Stimulated activated CD4-positive, alpha-beta T cell treated with anti-CD3 and anti-CD28 coated beads, Interleukin-2, amount 100 ng/mL, for 48 hours (primary cell): ENCODE measurements at regions not wholly inside any gene's neighbourhood (a gene's known extent, or its start where the extent isn't known, plus 50 kb on each side); places are given as distances from the start of the nearest gene placed in this dataset.

Experiments
- DNase-seq, 2 donors: peaks; one replicate each; pipeline ENCODE4 v3.0.0-alpha.2; 2020

- DNase-seq: no peak
Measured at GRCh38 chr2:2557475-2557874, 226.4 kb upstream of the MYT1L start.

DNA sequence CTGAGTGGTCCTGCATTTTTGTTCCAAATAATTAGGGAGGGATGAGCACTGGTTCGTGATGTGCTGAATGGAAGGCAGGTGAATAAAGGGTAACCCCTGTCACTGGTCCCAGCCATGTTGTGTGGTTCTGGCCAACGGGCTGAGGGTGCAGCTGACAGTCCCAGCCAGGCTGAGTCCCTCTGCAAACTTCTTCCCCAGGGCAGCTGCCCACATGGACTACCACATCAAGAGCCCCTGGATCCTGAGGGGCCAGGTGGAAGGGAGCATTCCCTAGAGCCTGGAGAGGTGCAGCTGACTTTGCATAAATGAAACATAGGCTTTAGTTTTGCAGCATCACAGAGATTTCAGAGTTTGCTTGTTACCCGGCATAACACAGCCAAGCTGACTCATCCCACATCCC, 219.8 kb upstream of the MYT1L start:
- no peak for DNase-seq

GRCh38 chr2:2547911-2548310, 216.8 kb upstream of the MYT1L start:
- no peak for DNase-seq

DNA sequence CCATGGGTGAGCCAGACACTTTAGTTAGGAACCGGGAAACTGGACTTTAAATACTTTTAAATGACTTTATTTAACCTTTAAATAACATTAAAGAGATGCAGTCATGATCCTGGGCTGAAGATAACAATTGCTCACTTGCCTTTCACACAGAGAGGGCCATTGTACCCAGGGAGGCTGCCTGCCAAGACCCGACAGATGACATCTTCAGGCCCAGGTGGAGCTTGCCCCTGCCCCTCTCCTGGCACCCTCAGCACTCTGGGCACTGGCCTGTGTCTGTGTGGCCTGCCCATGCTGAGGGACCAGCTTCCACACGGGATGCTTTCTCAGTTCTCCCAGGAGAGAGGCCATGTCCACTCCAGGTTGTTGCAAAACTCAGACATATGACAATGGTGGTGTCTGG, 216.4 kb upstream of the MYT1L start:
- no peak for DNase-seq

DNA sequence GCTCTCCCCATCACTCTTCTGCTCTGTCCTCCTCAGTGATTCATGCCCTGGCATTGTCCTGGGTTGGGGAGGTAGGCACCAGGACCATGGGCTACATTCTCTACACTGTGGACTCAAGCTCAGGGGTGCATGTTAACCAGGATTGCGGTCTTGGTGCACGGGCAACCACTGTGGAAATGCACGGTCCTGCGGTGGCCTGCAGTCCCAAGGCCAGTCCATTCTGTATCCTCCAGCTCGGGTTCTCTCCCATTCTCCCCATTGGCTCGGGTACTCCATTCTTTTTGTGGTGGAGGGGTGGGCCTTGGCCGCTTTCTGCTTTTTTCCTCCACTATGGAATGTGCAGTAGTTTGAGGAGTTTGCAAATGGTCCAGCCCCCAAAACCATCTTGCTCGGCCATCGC, 215.0 kb upstream of the MYT1L start:
- no peak for DNase-seq

DNA sequence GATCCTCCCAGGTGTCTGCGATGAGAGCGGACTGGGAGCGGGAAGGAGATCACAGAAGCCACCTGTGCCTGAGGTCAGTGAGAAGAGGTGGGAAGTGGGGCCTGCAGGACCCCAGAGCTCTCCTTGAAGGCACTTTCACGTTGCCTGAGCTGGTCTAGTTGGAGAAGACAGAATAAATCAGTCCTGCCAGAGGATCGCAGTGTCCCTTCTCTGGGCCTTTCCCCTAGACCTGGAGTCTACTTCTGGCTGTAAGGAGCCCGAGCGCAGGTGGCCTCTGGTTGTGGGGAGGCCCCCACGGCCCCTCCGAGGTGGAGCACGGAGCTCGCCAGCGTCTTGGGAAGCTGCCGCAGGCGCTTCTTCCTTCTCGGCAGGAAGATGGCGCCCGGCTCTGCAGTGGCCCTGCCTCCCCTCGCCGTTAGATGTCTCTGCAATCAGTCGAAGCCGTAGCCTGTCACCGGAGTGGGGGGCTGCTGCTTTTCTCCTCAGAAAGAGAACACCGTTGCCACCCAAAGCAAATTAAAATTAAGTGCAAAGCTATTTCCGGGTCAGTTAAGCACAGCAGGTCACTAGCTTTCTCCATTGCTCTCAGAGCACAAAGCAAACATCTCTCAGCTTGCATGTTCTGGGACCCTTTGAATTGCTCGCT, 212.0 kb upstream of the MYT1L start:
- DNase-seq: no peak

GRCh38 chr2:2542316-2542715, 211.2 kb upstream of the MYT1L start:
- no peak for DNase-seq

DNA sequence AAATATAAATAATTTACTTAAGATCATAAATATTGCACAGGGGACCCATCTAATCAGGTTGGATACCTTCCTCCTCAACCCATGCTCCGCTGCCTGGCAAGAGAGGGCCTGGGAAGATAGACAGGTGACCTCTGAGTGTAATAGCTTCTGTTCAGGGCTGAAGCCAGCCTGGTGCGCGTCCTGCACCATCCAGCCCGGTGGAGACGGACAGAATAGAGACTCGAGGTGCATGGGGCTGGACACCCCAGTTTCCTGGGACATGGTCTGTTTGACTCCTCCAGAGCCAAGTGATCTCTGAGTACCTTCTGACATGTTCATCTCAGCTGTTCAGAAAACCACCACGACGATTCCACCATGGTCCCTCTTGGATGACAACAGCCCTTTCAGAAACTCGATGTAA, 209.3 kb upstream of the MYT1L start:
- no peak for DNase-seq

GRCh38 chr2:2536416-2537056, 205.5 kb upstream of the MYT1L start:
- DNase-seq: no peak

DNA sequence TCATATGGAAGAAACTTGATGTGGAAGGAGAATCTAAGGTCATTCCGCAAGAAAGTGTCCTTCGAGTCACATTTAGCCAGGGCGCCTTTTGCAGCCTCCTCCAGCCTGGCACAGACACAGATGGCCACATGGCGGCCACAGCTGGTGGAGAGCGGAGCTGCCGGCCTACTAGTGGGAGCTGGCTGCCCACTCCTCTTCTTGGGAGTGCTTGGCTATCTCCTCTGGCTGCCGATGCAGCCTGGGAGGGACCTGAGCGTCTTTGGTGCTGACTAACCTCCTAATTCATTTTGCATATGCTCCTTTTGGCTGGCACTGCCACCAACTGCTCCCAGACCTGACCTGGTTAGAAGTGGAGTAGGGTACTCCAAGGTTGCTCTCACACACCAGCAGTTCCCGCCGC, 199.3 kb upstream of the MYT1L start:
- no peak for DNase-seq

DNA sequence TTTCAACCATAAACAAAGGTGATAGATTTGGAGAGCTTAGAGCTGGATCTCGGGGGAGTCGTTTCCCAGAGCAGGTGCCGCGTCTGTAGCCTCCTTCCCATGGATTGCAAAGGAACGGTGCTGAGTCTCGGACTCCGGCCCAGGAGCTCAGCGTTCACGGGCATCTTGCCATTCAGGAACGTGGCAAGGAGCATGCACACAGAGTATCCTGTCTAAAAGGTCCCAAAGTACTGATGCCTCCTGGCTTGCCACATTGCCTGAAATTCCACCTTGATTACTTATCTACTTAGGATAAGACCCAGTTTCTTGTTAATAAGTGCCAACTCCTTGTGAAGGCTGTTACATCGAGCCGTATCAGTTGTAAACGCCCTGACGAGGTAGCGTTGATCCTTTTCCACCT, 197.8 kb upstream of the MYT1L start:
- DNase-seq: no peak

DNA sequence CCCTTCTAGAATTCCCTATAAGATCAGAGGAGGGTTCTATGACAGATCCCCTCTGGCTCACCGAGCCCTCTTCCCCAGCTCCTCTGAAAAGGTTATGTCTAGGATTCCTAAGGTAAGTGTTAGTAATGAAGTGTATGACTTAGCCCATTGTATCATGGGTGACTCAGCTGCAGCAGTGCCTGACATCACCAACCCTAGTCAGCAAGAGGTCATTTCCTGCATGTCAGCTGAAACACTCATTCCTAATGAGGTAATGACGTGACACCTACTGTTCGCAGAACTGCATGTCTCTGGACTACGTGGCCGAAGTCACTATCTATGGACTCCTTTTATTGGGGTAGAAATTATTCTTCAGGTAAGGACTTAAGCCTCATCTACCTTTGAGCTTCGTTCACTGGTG, 196.1 kb upstream of the MYT1L start:
- DNase-seq: no peak

GRCh38 chr2:2524348-2524941, 193.4 kb upstream of the MYT1L start:
- DNase-seq: no peak

DNA sequence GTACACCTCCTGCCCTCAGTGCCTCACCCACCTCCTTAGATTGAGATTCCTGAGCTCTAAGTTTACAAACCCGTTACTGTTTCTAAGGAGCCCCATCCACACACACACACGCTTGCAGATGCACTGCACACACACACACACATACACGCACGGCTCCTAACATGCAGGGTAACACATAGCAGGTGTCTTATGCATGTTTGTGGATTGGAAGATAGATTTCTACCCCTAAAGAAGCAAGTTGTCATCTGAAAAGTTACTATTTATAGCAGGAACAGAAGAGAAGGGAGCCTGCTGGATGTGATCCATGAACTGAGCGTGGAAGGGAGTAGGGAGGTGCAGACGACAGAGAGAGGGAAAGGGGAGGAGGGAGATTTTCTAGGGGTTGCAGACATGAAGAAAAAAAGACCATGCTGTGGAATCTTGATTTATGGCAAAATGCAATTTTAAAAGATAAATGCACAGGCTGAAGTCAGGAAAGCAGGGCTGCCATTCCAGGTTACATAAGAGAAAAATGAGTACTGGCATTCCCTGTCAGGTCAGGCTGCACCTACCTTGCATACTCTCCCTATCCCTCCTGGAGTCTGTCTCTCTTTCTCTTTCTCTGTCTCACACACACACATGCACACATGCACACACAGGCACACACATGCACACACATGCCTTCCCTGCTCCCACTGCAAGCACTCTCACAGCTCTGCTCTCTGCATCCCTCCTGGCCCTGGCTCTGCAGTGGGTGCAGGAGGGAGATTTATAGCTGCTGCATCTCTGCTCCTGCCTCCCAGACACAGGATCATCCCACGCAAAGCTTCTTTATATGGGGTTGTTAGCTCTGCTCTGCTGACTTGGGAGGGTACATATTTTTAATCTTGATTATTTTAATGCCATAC, 192.6 kb upstream of the MYT1L start:
- DNase-seq: no peak

DNA sequence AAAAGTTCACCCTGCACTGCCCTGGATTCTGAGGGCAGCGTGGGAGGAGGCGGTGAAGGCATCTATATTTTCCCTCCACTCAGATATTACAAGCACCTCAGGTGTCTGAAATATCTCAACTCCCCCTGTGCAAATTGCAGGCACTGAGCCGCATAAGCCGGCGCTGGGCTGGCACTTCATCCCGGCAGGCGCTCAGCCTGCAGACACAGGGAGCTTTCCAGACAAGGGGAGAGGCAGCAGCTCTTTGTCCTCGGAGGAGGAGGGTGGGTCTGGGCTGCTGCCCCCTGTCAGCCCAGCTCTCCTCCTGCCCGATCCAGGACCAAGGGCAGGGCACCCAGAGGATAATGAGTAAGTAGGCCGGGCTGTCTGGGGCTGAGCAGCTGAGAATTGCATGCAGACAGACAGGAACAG, 189.3 kb upstream of the MYT1L start:
- no peak for DNase-seq

DNA sequence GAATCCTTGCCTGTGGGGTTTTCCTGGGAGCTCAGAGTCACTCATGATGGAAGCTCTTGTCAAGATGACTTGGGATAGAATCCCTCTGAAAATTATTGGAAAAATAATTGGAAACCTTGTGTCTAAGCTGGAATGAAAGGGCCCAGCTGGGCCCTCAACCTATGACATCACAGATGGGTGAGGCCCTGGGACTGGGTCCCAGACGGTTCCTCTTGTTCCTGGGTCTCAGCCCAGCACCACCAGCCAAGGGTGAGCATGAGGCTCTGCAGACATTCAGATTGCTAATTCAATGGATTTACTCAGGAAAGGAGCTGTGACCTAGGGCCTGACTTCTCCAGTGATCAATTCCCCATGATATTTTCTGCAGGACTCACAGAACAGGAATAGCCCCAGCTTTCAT, 188.3 kb upstream of the MYT1L start:
- DNase-seq: no peak

GRCh38 chr2:2517399-2517798, 186.3 kb upstream of the MYT1L start:
- DNase-seq: no peak

DNA sequence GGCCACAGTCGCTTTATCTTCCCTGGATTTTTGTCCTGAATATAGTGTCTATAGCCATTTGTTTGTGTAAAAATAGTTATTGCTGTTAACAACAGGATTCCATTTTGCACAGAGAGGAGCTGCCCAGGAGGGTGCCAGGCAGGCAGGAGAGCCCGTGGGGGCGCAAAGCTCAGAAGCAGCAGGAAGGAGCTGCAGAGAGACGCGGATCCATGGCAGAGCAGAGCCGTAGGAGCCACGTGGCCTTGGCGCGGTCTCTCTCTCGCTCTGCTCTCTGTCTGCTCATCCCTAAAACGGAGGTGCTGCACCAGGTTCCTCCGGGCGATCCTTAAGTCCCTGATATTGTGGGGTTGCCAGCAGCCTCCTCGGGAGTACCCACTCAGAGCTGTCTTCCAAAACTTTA, 185.3 kb upstream of the MYT1L start:
- no peak for DNase-seq

DNA sequence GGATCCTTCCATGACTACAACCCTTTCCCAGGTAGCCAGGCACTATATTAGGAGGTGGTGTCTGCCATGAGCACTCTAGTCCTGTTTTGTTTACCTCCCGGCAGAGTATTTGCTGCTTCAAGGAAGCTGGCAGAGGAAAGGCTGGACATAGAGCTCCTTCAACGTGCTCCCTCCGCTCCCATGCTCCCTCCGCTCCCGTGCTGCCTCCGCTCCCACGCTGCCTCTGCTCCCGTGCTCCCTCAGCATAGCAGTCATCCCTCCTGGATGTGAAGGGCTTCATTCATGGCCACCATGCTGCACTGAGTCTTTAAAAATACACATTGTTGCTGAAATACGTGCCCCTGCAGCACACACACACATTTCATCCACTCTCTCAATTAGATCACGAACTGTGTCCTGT, 181.9 kb upstream of the MYT1L start:
- DNase-seq: no peak

DNA sequence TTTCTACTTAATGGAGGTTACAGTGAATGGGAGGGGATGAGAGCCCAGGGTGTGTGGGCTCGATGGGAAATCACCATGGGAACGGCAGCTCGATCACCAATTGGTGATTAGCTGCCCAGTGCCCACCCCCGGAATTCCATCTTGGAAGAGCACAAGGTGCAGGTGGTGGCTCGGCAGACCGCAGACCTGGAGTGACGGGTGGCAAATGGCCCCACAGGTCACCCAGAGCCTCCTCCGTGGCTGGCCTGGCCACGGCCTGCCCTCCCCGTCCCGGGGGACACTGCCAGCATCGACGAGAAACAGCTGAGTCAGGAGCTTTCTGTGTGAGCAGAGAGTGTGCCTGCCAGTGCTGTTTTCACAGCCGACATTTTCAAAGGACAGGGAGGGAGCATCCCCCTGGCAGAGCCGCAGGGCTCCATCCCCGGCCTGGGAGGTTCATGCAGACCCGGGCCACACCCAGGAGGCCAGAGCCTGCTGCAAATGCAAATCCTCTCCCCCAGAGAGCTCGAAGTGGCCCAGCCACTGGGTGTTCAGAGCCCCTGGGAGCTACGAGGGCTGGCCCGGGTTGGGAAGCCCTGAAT, 176.4 kb upstream of the MYT1L start:
- DNase-seq: no peak

DNA sequence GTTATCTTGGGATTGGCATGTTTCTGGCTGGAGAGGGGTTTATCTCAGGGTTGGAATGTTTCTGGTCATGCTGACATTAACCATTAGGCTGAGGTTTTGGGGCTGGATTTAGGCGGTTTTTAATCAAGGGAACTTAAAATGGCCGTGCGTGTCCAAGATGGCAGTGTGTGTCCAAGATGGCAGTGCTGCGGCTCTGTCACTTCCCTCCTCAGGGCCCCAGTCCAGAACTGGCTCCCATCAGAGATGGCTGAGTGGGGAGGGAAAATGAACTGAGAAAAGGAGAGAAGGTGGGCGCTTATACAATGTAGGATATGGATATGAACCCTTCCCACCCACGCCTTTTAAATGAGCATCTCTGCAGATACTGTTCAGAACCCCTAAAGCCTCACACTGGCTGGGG, 175.5 kb upstream of the MYT1L start:
- DNase-seq: no peak

DNA sequence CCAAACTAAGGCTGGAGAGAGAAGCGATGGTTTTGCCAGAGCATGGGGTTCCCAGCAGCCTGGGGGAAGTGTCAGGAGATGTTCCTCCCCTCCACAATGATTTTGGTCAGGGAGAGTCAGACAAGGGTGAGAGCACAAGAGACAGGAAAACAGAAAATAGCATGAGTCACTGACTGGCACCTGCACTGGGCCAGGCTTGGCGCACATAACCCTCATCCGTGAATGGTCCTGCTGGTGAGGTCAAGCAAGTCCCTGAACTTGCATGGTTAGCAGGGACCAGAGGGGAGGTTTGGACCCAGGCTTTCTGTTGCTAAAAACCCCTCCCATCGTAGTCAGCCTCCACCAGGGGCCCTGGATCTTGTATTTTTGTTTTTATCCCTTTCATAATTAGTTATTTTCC, 174.5 kb upstream of the MYT1L start:
- no peak for DNase-seq

GRCh38 chr2:2503864-2504418, 172.9 kb upstream of the MYT1L start:
- no peak for DNase-seq
